ENCODE measurements at regions not wholly inside any gene's neighbourhood (a gene's known extent, or its start where the extent isn't known, plus 50 kb on each side); places are given as distances from the start of the nearest gene placed in this dataset.

GRCh38 chr20:1813101-1813529 lies 82.1 kb upstream of the SIRPA start:
- Histone ChIP-seq H3K4me1 (peaks cover 22 to 38% of the 10 kb centered on the region in 2 donors), H3K27ac (peak overlapping the region; percentile 95 to 96)

GRCh38 chr20:1811621-1812498 lies 83.3 kb upstream of the SIRPA start:
- Histone ChIP-seq H3K27ac (peak overlapping the region; percentile 95 to 96), H3K36me3 (no peaks in the 10 kb centered on the region), H3K4me3 (peak overlapping the region in 1 of 3 donors; percentile 5), H3K27me3 (no peaks in the 10 kb centered on the region), H3K4me1 (peaks cover 19 to 26% of the 10 kb centered on the region in 2 donors), H3K9me3 (no peaks in the 10 kb centered on the region)
- TF ChIP-seq POLR2AphosphoS5 (IDR thresholded peaks at IDR 0.05) (peak in 1 of 3 donors; percentile 63), CTCF (IDR thresholded peaks at IDR 0.05) (peak in 2 of 3 donors; percentile 10 to 69), POLR2A (IDR thresholded peaks at IDR 0.05) (no peak)
- DNase-seq (ENCODE audit: low spot score in 2 of 2): peak in 1 of 2 donors; percentile 91
- intact Hi-C loops (cut with DNase I; ENCODE audit: low total_unique reads): loop anchor here (5.0 kb wide), 1 partner anchor 85 kb away; the partner anchor contains the start of gene SIRPA

More at GRCh38 chr20:1813101-1813529, 82.1 kb upstream of the SIRPA start:
- intact Hi-C loops (cut with DNase I; ENCODE audit: low total_unique reads): loop anchor here (5.0 kb wide), 1 partner anchor 84 kb away; the partner anchor contains the start of gene SIRPA
- no peaks in the 10 kb centered on the region for H3K36me3 ChIP-seq
- H3K9me3 ChIP-seq: no peaks in the 10 kb centered on the region
- TF ChIP-seq POLR2AphosphoS5 (IDR thresholded peaks at IDR 0.05) (no peak), POLR2A (IDR thresholded peaks at IDR 0.05) (no peak), CTCF (IDR thresholded peaks at IDR 0.05) (no peak)
- no peak for DNase-seq (ENCODE audit: low spot score in 2 of 2)
- H3K4me3 ChIP-seq: no peak overlapping the region
- H3K27me3 ChIP-seq: no peaks in the 10 kb centered on the region

- TF ChIP-seq CTCF (IDR thresholded peaks at IDR 0.05) (no peak), POLR2AphosphoS5 (IDR thresholded peaks at IDR 0.05) (no peak), POLR2A (IDR thresholded peaks at IDR 0.05) (no peak)
- intact Hi-C loops (cut with DNase I; ENCODE audit: low total_unique reads): loop anchor here (5.0 kb wide), 1 partner anchor 86 kb away; the partner anchor contains the start of gene SIRPA
- H3K36me3 ChIP-seq: no peaks in the 10 kb centered on the region
- H3K27ac ChIP-seq: peak overlapping the region; percentile 95 to 96
- peak overlapping the region in 1 of 3 donors; percentile 5 for H3K4me3 ChIP-seq
- H3K27me3 ChIP-seq: no peaks in the 10 kb centered on the region
- H3K4me1 ChIP-seq: peaks cover 14 to 22% of the 10 kb centered on the region in 2 donors
- H3K9me3 ChIP-seq: no peaks in the 10 kb centered on the region
- peak in 1 of 2 donors; percentile 92 for DNase-seq (ENCODE audit: low spot score in 2 of 2)
Measured at GRCh38 chr20:1810926-1811620, 84.1 kb upstream of the SIRPA start.

- Histone ChIP-seq H3K27me3 (no peaks in the 10 kb centered on the region), H3K27ac (peak overlapping the region; percentile 95 to 96), H3K4me3 (peak overlapping the region in 1 of 3 donors; percentile 11), H3K4me1 (peaks cover 11 to 22% of the 10 kb centered on the region in 2 donors), H3K36me3 (no peaks in the 10 kb centered on the region), H3K9me3 (no peaks in the 10 kb centered on the region)
- intact Hi-C loops (cut with DNase I; ENCODE audit: low total_unique reads): loop anchor here (5.0 kb wide), 1 partner anchor 87 kb away; the partner anchor contains the start of gene SIRPA
- TF ChIP-seq POLR2AphosphoS5 (IDR thresholded peaks at IDR 0.05) (no peak), CTCF (IDR thresholded peaks at IDR 0.05) (no peak), POLR2A (IDR thresholded peaks at IDR 0.05) (no peak)
- peak in 1 of 2 donors; percentile 63 for DNase-seq (ENCODE audit: low spot score in 2 of 2)
Measured at GRCh38 chr20:1810572-1810925, 84.7 kb upstream of the SIRPA start.
